ENCODE measurements at regions not wholly inside any gene's neighbourhood (a gene's known extent, or its start where the extent isn't known, plus 50 kb on each side); places are given as distances from the start of the nearest gene placed in this dataset.

DNA sequence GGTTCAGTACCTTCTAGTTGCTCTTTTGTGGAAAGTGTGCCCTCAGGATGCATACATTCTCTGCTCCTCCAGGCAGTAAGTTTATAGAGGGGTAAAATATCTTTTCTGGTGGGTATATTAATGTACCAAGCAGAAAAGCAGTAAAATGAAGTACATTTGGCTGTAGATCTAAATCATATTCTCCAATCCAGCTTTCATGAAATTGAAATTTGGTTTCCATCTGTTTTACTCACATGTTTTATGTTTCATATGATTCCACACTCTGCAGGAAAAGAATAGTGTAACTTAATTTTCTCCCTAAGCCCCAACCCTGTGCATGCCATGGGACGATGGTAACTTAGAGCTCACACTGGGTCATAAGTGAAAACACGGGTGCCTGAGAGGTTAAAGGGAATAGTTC is 172.3 kb downstream of the AKAIN1 start:
- TF ChIP-seq POLR2A (IDR thresholded peaks at IDR 0.05) (no peak), EP300 (IDR thresholded peaks at IDR 0.05) (no peak), POLR2AphosphoS5 (IDR thresholded peaks at IDR 0.05) (no peak)
- TF ChIP-seq, protein P1, sequence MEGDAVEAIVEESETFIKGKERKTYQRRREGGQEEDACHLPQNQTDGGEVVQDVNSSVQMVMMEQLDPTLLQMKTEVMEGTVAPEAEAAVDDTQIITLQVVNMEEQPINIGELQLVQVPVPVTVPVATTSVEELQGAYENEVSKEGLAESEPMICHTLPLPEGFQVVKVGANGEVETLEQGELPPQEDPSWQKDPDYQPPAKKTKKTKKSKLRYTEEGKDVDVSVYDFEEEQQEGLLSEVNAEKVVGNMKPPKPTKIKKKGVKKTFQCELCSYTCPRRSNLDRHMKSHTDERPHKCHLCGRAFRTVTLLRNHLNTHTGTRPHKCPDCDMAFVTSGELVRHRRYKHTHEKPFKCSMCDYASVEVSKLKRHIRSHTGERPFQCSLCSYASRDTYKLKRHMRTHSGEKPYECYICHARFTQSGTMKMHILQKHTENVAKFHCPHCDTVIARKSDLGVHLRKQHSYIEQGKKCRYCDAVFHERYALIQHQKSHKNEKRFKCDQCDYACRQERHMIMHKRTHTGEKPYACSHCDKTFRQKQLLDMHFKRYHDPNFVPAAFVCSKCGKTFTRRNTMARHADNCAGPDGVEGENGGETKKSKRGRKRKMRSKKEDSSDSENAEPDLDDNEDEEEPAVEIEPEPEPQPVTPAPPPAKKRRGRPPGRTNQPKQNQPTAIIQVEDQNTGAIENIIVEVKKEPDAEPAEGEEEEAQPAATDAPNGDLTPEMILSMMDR (IDR thresholded peaks at IDR 0.05): no peak
